Esophagus (tissue), 2 donors: ENCODE measurements at regions not wholly inside any gene's neighbourhood (a gene's known extent, or its start where the extent isn't known, plus 50 kb on each side); places are given as distances from the start of the nearest gene placed in this dataset.

Source experiments
- H3K27ac ChIP-seq, 2 donors: one replicate each; pipeline ENCODE4 v1.5.1; 2013; ENCODE audit warnings: low read depth in 2 of 2, mild to moderate bottlenecking in 2 of 2, inconsistent platforms in 1 of 2, low read length in 1 of 2, moderate library complexity in 1 of 2
- H3K27me3 ChIP-seq, 2 donors: one replicate each; pipeline ENCODE4 v1.6.1; 2013; ENCODE audit warnings: low read length in 2 of 2, control low read depth in 1 of 2, mild to moderate bottlenecking in 1 of 2; ENCODE audit not compliant: insufficient read depth in 2 of 2, control insufficient read depth in 1 of 2
- H3K36me3 ChIP-seq, 2 donors: one replicate each; pipeline ENCODE4 v1.6.1; 2013; ENCODE audit warnings: low read length in 1 of 2; ENCODE audit not compliant: control insufficient read depth in 2 of 2, insufficient read depth in 2 of 2
- H3K4me1 ChIP-seq, 2 donors: one replicate each; pipeline ENCODE4 v1.6.1; 2013; ENCODE audit warnings: low read length in 1 of 2; ENCODE audit not compliant: control insufficient read depth in 2 of 2, insufficient read depth in 2 of 2
- H3K4me3 ChIP-seq, 2 donors: one replicate each; pipeline ENCODE4 v1.5.1; 2013; ENCODE audit warnings: low read length in 2 of 2, mild to moderate bottlenecking in 2 of 2, low read depth in 1 of 2, moderate library complexity in 1 of 2
- H3K9me3 ChIP-seq, 2 donors: one replicate each; pipeline ENCODE4 v1.6.1; 2013; ENCODE audit warnings: mild to moderate bottlenecking in 2 of 2, low read depth in 1 of 2, low read length in 1 of 2, moderate library complexity in 1 of 2; ENCODE audit not compliant: control insufficient read depth in 2 of 2, insufficient read depth in 1 of 2
- WGBS, 2 donors: extraction: QIAGEN DNeasy Blood & Tissue Kit; methylation state at CpG; one replicate each; pipeline ENCODE4 v1.1.7; 2013; 5-methylcytosine and 5-hydroxymethylcytosine counted together
- donor health status: healthy with polysubstance abuse.
- donor health status: Bipolar disorder and iron deficiency.

- no peaks in the 10 kb centered on the region for H3K4me1 ChIP-seq
- no peak overlapping the region for H3K4me3 ChIP-seq
- no peaks in the 10 kb centered on the region for H3K9me3 ChIP-seq
- no peaks in the 10 kb centered on the region for H3K27me3 ChIP-seq
- no peaks in the 10 kb centered on the region for H3K36me3 ChIP-seq
- H3K27ac ChIP-seq = no peak overlapping the region
- WGBS, 2 donors = 90 to 91% methylated on average over 7 of the region's 7 CpGs
These were observed 144.6 kb upstream of the TBL1XR1 start for GRCh38 chr3:177341736-177342419.

- H3K9me3 ChIP-seq = no peaks in the 10 kb centered on the region
- WGBS, 2 donors = 88 to 91% methylated on average over 3 of the region's 3 CpGs
- H3K36me3 ChIP-seq = no peaks in the 10 kb centered on the region
- H3K4me1 ChIP-seq = no peaks in the 10 kb centered on the region
- no peak overlapping the region for H3K27ac ChIP-seq
- no peak overlapping the region for H3K4me3 ChIP-seq
- no peaks in the 10 kb centered on the region for H3K27me3 ChIP-seq
These were observed 145.9 kb upstream of the TBL1XR1 start for GRCh38 chr3:177343122-177343625.

- WGBS, 2 donors = 17 to 24% methylated on average over 12 of the region's 12 CpGs
- Histone ChIP-seq H3K27me3 (no peaks in the 10 kb centered on the region), H3K27ac (peak overlapping the region; percentile 92), H3K4me3 (no peak overlapping the region), H3K36me3 (no peaks in the 10 kb centered on the region), H3K9me3 (no peaks in the 10 kb centered on the region), H3K4me1 (no peaks in the 10 kb centered on the region)
These were observed 148.0 kb upstream of the TBL1XR1 start for GRCh38 chr3:177345049-177345972.

- Histone ChIP-seq H3K4me1 (no peaks in the 10 kb centered on the region), H3K36me3 (no peaks in the 10 kb centered on the region), H3K9me3 (no peaks in the 10 kb centered on the region), H3K27ac (peak overlapping the region in 1 of 2 donors; percentile 60), H3K4me3 (no peak overlapping the region), H3K27me3 (no peaks in the 10 kb centered on the region)
These were observed 148.8 kb upstream of the TBL1XR1 start for GRCh38 chr3:177345973-177346503.

- H3K4me3 ChIP-seq = no peak overlapping the region
These were observed 149.6 kb upstream of the TBL1XR1 start for GRCh38 chr3:177346878-177347277.

GRCh38 chr3:177347611-177348010 is 150.3 kb upstream of the TBL1XR1 start:
- Histone ChIP-seq H3K4me3 (no peak overlapping the region), H3K4me1 (no peaks in the 10 kb centered on the region), H3K27ac (peak overlapping the region in 1 of 2 donors; percentile 33), H3K9me3 (no peaks in the 10 kb centered on the region), H3K36me3 (no peaks in the 10 kb centered on the region), H3K27me3 (no peaks in the 10 kb centered on the region)
- WGBS, 2 donors = 57 to 79% methylated on average over 1 of the region's 1 CpG

More at GRCh38 chr3:177346878-177347277, 149.6 kb upstream of the TBL1XR1 start:
- Histone ChIP-seq H3K36me3 (no peaks in the 10 kb centered on the region), H3K4me1 (no peaks in the 10 kb centered on the region), H3K27me3 (no peaks in the 10 kb centered on the region), H3K9me3 (no peaks in the 10 kb centered on the region), H3K27ac (no peak overlapping the region)

GRCh38 chr3:177348974-177349373 is 151.7 kb upstream of the TBL1XR1 start:
- Histone ChIP-seq H3K36me3 (no peaks in the 10 kb centered on the region), H3K4me3 (no peak overlapping the region), H3K27me3 (no peaks in the 10 kb centered on the region), H3K4me1 (no peaks in the 10 kb centered on the region), H3K27ac (no peak overlapping the region), H3K9me3 (no peaks in the 10 kb centered on the region)
- WGBS, 2 donors = 78 to 88% methylated on average over 2 of the region's 2 CpGs

GRCh38 chr3:177349384-177349783 is 152.1 kb upstream of the TBL1XR1 start:
- H3K36me3 ChIP-seq = no peaks in the 10 kb centered on the region
- H3K4me3 ChIP-seq = no peak overlapping the region
- H3K27me3 ChIP-seq = no peaks in the 10 kb centered on the region
- 63 to 82% methylated on average over 2 of the region's 2 CpGs for WGBS, 2 donors
- H3K4me1 ChIP-seq = no peaks in the 10 kb centered on the region
- no peaks in the 10 kb centered on the region for H3K9me3 ChIP-seq
- no peak overlapping the region for H3K27ac ChIP-seq

- H3K27ac ChIP-seq = no peak overlapping the region
- no peaks in the 10 kb centered on the region for H3K27me3 ChIP-seq
- H3K4me1 ChIP-seq = no peaks in the 10 kb centered on the region
- H3K36me3 ChIP-seq = no peaks in the 10 kb centered on the region
- H3K9me3 ChIP-seq = no peaks in the 10 kb centered on the region
- no peak overlapping the region for H3K4me3 ChIP-seq
- 38 to 51% methylated on average over 2 of the region's 2 CpGs for WGBS, 2 donors
These were observed 152.8 kb upstream of the TBL1XR1 start for GRCh38 chr3:177350121-177350520.
